Activated CD4-positive, alpha-beta T cell treated with anti-CD3 and anti-CD28 coated beads for 36 hours (primary cell): ENCODE measurements at regions not wholly inside any gene's neighbourhood (a gene's known extent, or its start where the extent isn't known, plus 50 kb on each side); places are given as distances from the start of the nearest gene placed in this dataset.
A peak's percentile ranks its signal among the peaks of the same experiment; 100 is the strongest.
"Not testable (repeated sequence)": the region's sequence is repeated elsewhere in the genome, so short reads cannot be mapped to it uniquely, and the experiment has no call there.

Source experiments
- ATAC-seq: fragments of 200-7000 bp; cut with Tn5 transposase; one replicate; pipeline ENCODE4 v1.10.0; 2021; ENCODE audit warnings: mild to moderate bottlenecking, moderate library complexity
- CTCF ChIA-PET: fragments of 350-600 bp; sonication (Branson Sonifier 250); formaldehyde crosslinking; loops from one replicate; lab custom pipeline; 2021; ENCODE audit warnings: antibody characterized with exemption; lab: Charles Lee
- POLR2A ChIA-PET: fragments of 350-600 bp; sonication (Branson Sonifier 250); formaldehyde crosslinking; loops from one replicate; lab custom pipeline; 2021; ENCODE audit warnings: antibody characterized with exemption, inconsistent platforms; lab: Charles Lee
- DNase-seq: peaks from one replicate; pipeline ENCODE4 v3.0.0-alpha.2; 2020
- H3K27ac Mint-ChIP-seq: one replicate; pipeline ENCODE4 v1.8.0; 2021; ENCODE audit warnings: mixed read lengths
- H3K27me3 Mint-ChIP-seq: one replicate; pipeline ENCODE4 v1.8.0; 2021; ENCODE audit warnings: mixed read lengths
- H3K36me3 Mint-ChIP-seq: one replicate; pipeline ENCODE4 v1.8.0; 2021; ENCODE audit warnings: low read depth, mixed read lengths
- H3K4me1 Mint-ChIP-seq: one replicate; pipeline ENCODE4 v1.8.0; 2021; ENCODE audit warnings: mixed read lengths
- H3K4me3 Mint-ChIP-seq: one replicate; pipeline ENCODE4 v1.8.0; 2021; ENCODE audit warnings: mild to moderate bottlenecking, moderate library complexity, mixed read lengths
- H3K9me3 Mint-ChIP-seq: one replicate; pipeline ENCODE4 v1.8.0; 2021; ENCODE audit warnings: low read depth, mixed read lengths
- intact Hi-C, 2 experiments: fragments of 100-400 bp; cut with DNase I in 1 of 2; cut with micrococcal nuclease in 1 of 2; formaldehyde crosslinking; loops; one replicate each; pipeline versions ENCODE4 v1.14.2 to v1.15.1; 2022 to 2024; cut with DNase I, micrococcal nuclease

DNA sequence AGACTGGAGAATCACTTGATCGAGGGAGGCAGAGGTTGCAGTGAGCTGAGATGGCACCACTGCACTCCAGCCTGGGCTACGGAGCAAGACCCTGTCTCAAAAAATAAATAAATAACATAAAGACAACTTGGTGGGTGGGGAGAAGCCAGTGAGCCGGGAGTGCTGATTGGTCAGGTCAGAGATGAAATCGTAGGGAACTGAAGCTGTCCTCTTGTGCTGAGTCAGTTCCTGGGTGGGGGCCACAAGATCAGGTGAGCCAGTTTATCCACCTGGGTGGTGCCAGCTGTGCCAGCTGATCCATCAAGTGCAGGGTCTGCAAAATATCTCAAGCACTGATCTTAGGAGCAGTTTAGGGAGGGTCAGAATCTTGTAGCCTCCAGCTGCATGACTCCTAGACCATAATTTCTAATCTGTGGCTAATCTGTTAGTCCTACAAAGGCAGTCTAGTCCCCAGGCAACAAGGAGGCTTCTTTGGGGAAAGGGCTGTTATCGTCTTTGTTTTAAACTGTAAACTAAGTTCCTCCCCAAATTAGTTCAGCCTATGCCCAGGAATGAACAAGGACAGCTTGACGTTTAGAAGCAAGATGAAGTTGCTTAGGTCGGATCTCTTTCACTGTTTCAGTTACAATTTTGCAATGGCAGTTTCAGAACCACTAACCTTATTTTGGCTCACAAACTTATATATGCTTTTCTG, 221.5 kb upstream of the MYLIP start:
- ATAC-seq, H3K36me3 Mint-ChIP-seq, CTCF ChIA-PET, H3K27me3 Mint-ChIP-seq, H3K4me3 Mint-ChIP-seq, H3K9me3 Mint-ChIP-seq, DNase-seq, intact Hi-C loops, H3K27ac Mint-ChIP-seq, POLR2A ChIA-PET: not testable (repeated sequence)
- peaks cover 39% of the 10 kb centered on the region for H3K4me1 Mint-ChIP-seq

GRCh38 chr6:15906420-15907016, 222.4 kb upstream of the MYLIP start:
- DNase-seq = no peak
- no peak overlapping the region for H3K27ac Mint-ChIP-seq
- intact Hi-C loops = no loop called here
- no peak for ATAC-seq
- H3K36me3 Mint-ChIP-seq = no peaks in the 10 kb centered on the region
- CTCF ChIA-PET = no interaction called here
- POLR2A ChIA-PET = no interaction called here
- peaks cover 3% of the 10 kb centered on the region for H3K27me3 Mint-ChIP-seq
- no peak overlapping the region for H3K4me3 Mint-ChIP-seq
- no peaks in the 10 kb centered on the region for H3K9me3 Mint-ChIP-seq
- peaks cover 39% of the 10 kb centered on the region for H3K4me1 Mint-ChIP-seq

DNA sequence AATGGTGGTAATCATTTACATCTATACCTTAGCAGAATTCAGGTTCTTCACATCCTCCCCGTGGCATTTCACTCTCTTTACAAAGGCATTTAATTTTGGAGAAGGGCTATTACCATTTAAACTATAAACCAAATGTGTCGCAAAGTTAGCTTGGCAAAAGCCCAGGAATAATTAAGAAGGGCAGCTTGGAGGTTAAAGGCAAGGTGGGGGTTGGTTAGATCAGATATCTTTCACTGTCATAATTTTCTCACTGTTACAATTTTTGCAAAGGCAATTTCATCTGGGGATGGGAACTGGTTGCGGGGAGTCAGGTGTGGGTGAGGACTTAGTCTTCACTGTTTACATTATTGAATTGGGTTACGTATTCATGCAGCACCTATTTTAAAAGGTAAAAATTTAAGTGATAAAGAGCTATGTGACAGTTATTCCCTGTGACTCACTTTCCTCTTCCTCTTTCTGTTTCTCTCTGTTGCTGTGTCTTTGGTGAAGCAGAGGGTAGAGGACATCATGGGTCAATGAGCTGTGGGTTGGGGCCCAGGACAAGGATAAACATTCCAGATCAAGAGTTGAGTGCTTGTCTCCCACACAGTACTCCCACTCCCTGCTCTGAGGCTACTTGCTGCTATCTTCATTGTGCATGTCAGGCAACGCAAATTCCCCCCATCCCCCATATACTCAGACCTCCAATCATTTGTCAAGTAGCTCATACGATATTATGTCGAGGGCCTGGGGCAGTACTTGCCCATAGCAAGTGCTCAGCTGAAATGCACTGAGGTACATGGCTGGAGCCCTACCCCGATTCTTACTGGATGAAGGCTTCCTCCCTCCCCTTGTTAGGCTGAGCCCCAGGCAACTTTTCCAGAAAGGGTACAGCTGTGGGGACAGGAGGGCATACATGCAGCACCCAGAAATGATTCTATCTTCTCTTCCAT, 223.1 kb upstream of the MYLIP start:
- ChIA-PET CTCF (no interaction called here), POLR2A (no interaction called here)
- Mint-ChIP-seq H3K36me3 (no peaks in the 10 kb centered on the region), H3K9me3 (no peaks in the 10 kb centered on the region), H3K27me3 (peaks cover 3% of the 10 kb centered on the region), H3K4me3 (no peak overlapping the region), H3K27ac (no peak overlapping the region), H3K4me1 (peaks cover 45% of the 10 kb centered on the region)
- ATAC-seq (no peak), DNase-seq (peak; percentile 13)
- intact Hi-C loops = no loop called here

- Mint-ChIP-seq H3K27me3 (peaks cover 3% of the 10 kb centered on the region), H3K9me3 (no peaks in the 10 kb centered on the region), H3K36me3 (no peaks in the 10 kb centered on the region), H3K4me1 (peaks cover 46% of the 10 kb centered on the region), H3K27ac (no peak overlapping the region), H3K4me3 (no peak overlapping the region)
- POLR2A ChIA-PET = no interaction called here
- CTCF ChIA-PET = interaction anchor here (1.0 kb wide), 1 partner anchor 11 kb away, joined by 3 read pairs; no protein-coding TSS in a partner anchor
- intact Hi-C loops = no loop called here
- no peak for DNase-seq
- no peak for ATAC-seq
Observed at GRCh38 chr6:15904651-15905376, 224.1 kb upstream of the MYLIP start.

DNA sequence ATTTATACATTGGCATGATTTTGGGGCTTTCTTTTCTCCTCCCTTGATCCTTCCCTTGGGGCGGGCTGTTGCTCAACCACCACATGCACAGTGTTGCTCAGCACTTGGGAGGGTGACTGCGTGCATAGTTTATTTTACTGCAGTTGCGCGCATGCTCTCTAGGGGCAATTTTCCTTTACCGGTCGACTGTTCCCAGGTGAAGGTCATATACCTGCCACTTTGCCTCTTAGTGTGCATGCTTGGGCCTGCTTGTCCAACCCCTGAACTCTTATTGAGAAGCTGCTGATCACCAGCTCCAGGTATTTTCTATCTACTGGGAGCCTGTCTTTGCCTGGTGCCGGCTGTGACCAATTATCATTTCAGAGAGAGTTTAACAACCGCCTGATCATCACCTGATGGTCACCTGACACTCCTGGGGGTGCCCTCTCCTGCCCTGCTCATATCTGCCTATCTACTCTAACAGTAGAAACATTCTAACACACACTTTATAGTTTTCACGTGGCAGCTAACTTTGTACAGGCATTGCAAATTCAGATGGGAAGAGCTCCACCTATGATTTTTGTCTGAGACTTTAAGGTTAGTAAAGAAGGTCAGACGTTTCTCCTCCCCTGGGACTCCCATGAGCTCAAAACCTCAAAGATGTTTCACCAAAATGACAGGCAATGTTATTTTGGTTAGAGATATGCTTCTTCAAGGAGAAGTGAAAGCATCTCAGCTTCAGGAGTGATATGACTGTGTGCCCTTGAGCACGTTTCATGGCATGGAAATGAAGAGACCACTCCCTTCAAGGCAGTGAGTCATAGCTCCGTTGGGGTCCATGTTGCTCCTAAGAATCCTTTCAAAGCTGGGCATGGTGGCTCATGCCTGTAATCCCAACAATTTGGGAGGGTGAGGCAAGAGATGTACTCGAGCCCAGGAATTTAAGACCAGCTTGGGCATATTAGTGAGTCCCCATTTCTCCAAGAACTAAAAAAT, 227.5 kb upstream of the MYLIP start:
- intact Hi-C loops = loop anchor here (1.0 kb wide), 3 partner anchors 13 to 125 kb away; no protein-coding TSS in a partner anchor
- ChIA-PET POLR2A (interaction anchor here (0.6 to 1.3 kb wide), 6 partner anchors 11 to 415 kb away, joined by 3 to 7 read pairs (median 4); no protein-coding TSS in a partner anchor), CTCF (interaction anchor here (0.6 to 2.7 kb wide), 12 partner anchors 8 to 282 kb away, joined by 3 to 9 read pairs (median 4); no protein-coding TSS in a partner anchor)
- H3K4me3 Mint-ChIP-seq = peak overlapping the region; percentile 9
- peak; percentile 59 for DNase-seq
- H3K36me3 Mint-ChIP-seq = no peaks in the 10 kb centered on the region
- H3K4me1 Mint-ChIP-seq = peaks cover 38% of the 10 kb centered on the region
- no peaks in the 10 kb centered on the region for H3K9me3 Mint-ChIP-seq
- H3K27me3 Mint-ChIP-seq = peaks cover 2% of the 10 kb centered on the region
- H3K27ac Mint-ChIP-seq = peak overlapping the region; percentile 73
- peak; percentile 96 for ATAC-seq

- ChIA-PET CTCF (interaction anchor here (0.9 to 1.0 kb wide), 2 partner anchors 11 to 284 kb away, joined by 3 read pairs; no protein-coding TSS in a partner anchor), POLR2A (no interaction called here)
- no peak for ATAC-seq
- H3K9me3 Mint-ChIP-seq = no peaks in the 10 kb centered on the region
- H3K4me3 Mint-ChIP-seq = no peak overlapping the region
- intact Hi-C loops = no loop called here
- DNase-seq = no peak
- no peak overlapping the region for H3K27ac Mint-ChIP-seq
- H3K27me3 Mint-ChIP-seq = peaks cover 2% of the 10 kb centered on the region
- peaks cover 30% of the 10 kb centered on the region for H3K4me1 Mint-ChIP-seq
- H3K36me3 Mint-ChIP-seq = no peaks in the 10 kb centered on the region
Observed at GRCh38 chr6:15898693-15899092, 230.2 kb upstream of the MYLIP start.

DNA sequence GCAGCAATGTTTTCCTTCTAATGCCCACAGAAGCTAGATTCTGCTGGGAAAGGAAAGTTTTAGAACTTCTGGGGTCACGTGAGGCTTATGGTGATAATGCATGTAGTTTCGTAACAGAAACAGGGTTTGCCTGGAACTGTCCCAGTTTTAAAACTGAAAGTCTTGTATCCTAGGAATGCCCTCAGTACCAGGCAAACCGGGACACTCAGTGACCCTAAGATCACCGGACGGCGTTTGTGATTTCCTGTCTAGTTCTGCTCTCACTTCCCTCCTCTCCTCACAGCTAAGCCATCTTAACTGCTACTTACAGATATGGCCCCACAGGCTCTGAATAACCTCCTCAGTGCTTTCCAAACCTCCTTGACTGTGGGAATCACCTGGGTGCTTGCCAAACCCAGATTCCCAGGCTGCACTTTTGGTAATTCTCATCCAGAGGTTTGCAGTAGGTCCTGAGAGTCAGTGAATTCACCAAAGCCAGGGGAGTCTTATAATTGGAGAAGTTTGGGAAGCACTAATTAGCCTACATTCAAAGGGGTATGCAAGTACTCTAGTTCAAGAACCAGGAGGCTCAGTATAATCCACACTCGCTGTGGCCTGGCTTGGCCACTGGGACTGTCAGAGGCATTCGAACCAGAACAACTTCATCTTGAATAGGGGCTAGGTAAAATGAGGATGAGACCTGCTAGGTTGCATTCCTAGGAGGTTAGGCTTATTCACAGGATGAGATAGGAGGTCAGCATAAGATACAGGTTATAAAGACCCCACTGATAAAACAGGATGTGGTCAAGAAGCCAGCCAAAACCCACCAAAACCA, 231.6 kb upstream of the MYLIP start:
- Mint-ChIP-seq H3K9me3 (peaks cover 3% of the 10 kb centered on the region), H3K4me3 (no peak overlapping the region), H3K36me3 (no peaks in the 10 kb centered on the region), H3K4me1 (peaks cover 23% of the 10 kb centered on the region), H3K27ac (no peak overlapping the region), H3K27me3 (peaks cover 2% of the 10 kb centered on the region)
- no peak for ATAC-seq
- no peak for DNase-seq
- intact Hi-C loops = no loop called here
- CTCF ChIA-PET = interaction anchor here (1.3 kb wide), 1 partner anchor 309 kb away, joined by 4 read pairs; no protein-coding TSS in a partner anchor
- POLR2A ChIA-PET = no interaction called here

DNA sequence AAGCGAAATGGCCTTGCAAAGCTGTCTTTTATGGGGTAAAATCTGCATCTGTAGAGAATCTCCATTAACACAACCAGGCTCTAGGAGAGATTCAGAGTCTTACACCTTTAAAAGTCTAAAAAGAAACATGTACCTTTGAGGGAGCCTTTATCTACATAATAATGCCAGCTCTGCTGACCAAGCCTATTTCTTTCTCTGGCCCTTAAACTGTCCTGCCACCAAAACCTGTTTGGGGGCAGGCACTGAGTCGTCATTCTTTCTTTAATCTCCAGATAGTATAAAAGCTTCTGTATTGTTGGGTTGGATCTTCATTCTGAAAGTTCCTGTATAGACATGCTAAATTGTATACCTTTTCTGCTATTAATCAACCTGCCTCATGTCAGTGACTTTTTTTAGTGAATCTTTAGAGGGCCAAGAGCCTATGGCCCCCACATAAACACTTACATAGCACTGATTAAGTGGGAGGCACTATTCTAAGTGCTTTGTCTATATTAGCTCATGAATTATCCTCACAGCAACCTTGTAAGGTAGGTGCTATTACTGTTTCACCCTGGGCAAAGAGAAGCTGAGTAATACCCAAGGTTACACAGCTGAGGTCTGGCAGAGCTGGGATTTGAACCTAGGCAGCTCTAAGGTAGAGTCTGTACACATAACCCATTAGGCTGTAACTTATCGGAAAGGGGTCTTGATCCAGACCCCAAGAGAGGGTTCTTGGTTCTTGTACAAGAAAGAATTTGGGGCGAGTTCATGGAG, 232.3 kb upstream of the DTNBP1 start:
- H3K9me3 Mint-ChIP-seq = peaks cover 3% of the 10 kb centered on the region
- H3K36me3 Mint-ChIP-seq = no peaks in the 10 kb centered on the region
- no peak overlapping the region for H3K27ac Mint-ChIP-seq
- no peak overlapping the region for H3K4me3 Mint-ChIP-seq
- peaks cover 8% of the 10 kb centered on the region for H3K4me1 Mint-ChIP-seq
- no peak for DNase-seq
- peaks cover 2% of the 10 kb centered on the region for H3K27me3 Mint-ChIP-seq
- POLR2A ChIA-PET = interaction anchor here (0.6 to 1.7 kb wide), 2 partner anchors 12 to 15 kb away, joined by 3 read pairs; no protein-coding TSS in a partner anchor
- ATAC-seq = no peak
- CTCF ChIA-PET = interaction anchor here (0.6 to 2.3 kb wide), 5 partner anchors 120 to 310 kb away, joined by 3 to 8 read pairs (median 3); partner anchors contain the start of gene MYLIP
- intact Hi-C loops = loop anchor here in 1 of 2 experiments (5.0 kb wide), 1 partner anchor 287 kb away; no protein-coding TSS in a partner anchor
